ENCODE measurements at regions not wholly inside any gene's neighbourhood (a gene's known extent, or its start where the extent isn't known, plus 50 kb on each side); places are given as distances from the start of the nearest gene placed in this dataset.

- TF ChIP-seq CTCF (IDR thresholded peaks at IDR 0.05) (no peak), POLR2A (IDR thresholded peaks at IDR 0.05) (no peak)
Measured at GRCh38 chr20:1828786-1829131, 66.4 kb upstream of the SIRPA start.

Measured in Peyer's patch (tissue), 4 donors.